Esophagus squamous epithelium (tissue), 5 donors: ENCODE measurements at regions not wholly inside any gene's neighbourhood (a gene's known extent, or its start where the extent isn't known, plus 50 kb on each side); places are given as distances from the start of the nearest gene placed in this dataset.
A peak's percentile ranks its signal among the peaks of the same experiment; 100 is the strongest.

ENCODE experiments used
- DNase-seq: peaks from one replicate; lab custom pipeline; 2025; lab: John Stamatoyannopoulos, UW
- H3K27ac ChIP-seq, 4 donors: fragments of 200-600 bp; sonication (generic); one replicate each; pipeline ENCODE4 v1.5.1; 2016 to 2019; ENCODE audit warnings: mild to moderate bottlenecking in 1 of 4
- H3K27me3 ChIP-seq, 4 donors: fragments of 200-600 bp; sonication (generic); 1 replicate in 3 of 4; 2 replicates in 1 of 4; pipeline versions ENCODE4 v1.5.1 to v1.6.0; 2017 to 2021; ENCODE audit warnings: antibody characterized with exemption in 1 of 4
- H3K36me3 ChIP-seq, 3 donors: fragments of 200-600 bp; sonication (generic); one replicate each; pipeline ENCODE4 v1.5.1; 2016 to 2019
- H3K4me1 ChIP-seq, 3 donors: fragments of 200-600 bp; sonication (generic); one replicate each; pipeline ENCODE4 v1.5.1; 2017 to 2019
- H3K4me3 ChIP-seq, 4 donors: fragments of 200-600 bp; sonication (generic); 1 replicate in 3 of 4; 2 replicates in 1 of 4; pipeline ENCODE4 v1.5.1; 2016 to 2019; ENCODE audit warnings: mild to moderate bottlenecking in 2 of 4, moderate library complexity in 1 of 4
- H3K9me3 ChIP-seq, 3 donors: fragments of 200-600 bp; sonication (generic); one replicate each; pipeline ENCODE4 v1.5.1; 2016 to 2019
- CTCF ChIP-seq, 6 experiments: fragments of 450-650 bp in 4 of 6; fragments of 200-600 bp in 2 of 6; sonication (generic) in 2 of 6; IDR thresholded peaks; one replicate each; pipeline ENCODE4 v1.5.1; 2016 to 2019; ENCODE audit warnings: antibody characterized with exemption in 6 of 6, mild to moderate bottlenecking in 4 of 6, moderate library complexity in 4 of 6
- POLR2A ChIP-seq, 4 donors: fragments of 450-650 bp; IDR thresholded peaks; one replicate each; pipeline ENCODE4 v1.6.1; 2017; ENCODE audit warnings: antibody characterized with exemption in 4 of 4, mild to moderate bottlenecking in 4 of 4, moderate library complexity in 3 of 4
- WGBS, 2 donors: methylation state at CpG; one replicate each; pipeline ENCODE4 v1.1.5; 2018; 5-methylcytosine and 5-hydroxymethylcytosine counted together
- intact Hi-C: fragments of 100-400 bp; cut with DNase I; formaldehyde crosslinking; loops from one replicate; pipeline ENCODE4 v1.15.0; 2022
- donor health status: DM: yes; HTN: yes; CAD: no.

- H3K36me3 ChIP-seq = no peaks in the 10 kb centered on the region
- H3K9me3 ChIP-seq = no peaks in the 10 kb centered on the region
- no peak for DNase-seq
- WGBS, 2 donors = 39 to 48% methylated on average over 4 of the region's 4 CpGs
- TF ChIP-seq CTCF (IDR thresholded peaks at IDR 0.05) (no peak), POLR2A (IDR thresholded peaks at IDR 0.05) (no peak)
- no peak overlapping the region for H3K27ac ChIP-seq
- no peaks in the 10 kb centered on the region for H3K27me3 ChIP-seq
- intact Hi-C loops = no loop called here
- H3K4me3 ChIP-seq = no peak overlapping the region
- H3K4me1 ChIP-seq = no peaks in the 10 kb centered on the region
These were observed 170.1 kb downstream of the PAH start for GRCh38 chr12:102746963-102747362.

- no peaks in the 10 kb centered on the region for H3K36me3 ChIP-seq
- intact Hi-C loops = no loop called here
- no peaks in the 10 kb centered on the region for H3K9me3 ChIP-seq
- no peak for TF ChIP-seq POLR2A (IDR thresholded peaks at IDR 0.05)
- TF ChIP-seq CTCF (IDR thresholded peaks at IDR 0.05) = no peak
- H3K27ac ChIP-seq = no peak overlapping the region
- no peak overlapping the region for H3K4me3 ChIP-seq
- 76% methylated on average over 7 to 8 of the region's 8 CpGs for WGBS, 2 donors
- no peaks in the 10 kb centered on the region for H3K4me1 ChIP-seq
- no peaks in the 10 kb centered on the region for H3K27me3 ChIP-seq
- DNase-seq = no peak
These were observed 171.0 kb downstream of the PAH start for GRCh38 chr12:102745971-102746600.

DNA sequence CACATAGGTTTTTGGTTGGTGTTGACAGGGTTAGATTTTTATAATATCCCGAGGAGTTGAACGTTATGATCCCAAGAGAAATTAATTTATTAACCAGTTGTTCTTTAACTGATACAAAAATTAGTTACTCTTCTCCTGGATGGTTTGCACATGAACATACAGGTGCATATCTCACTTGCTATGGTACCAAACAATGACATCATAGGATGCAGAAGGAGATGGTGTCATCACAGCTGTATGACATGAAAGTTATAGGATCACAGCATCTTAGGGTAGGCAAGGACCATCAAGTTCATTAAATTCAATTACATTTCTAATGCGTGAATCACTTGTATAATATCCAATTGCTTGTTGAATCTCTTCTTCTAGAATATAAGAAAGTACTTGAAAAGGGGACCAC is 175.8 kb downstream of the PAH start:
- Histone ChIP-seq H3K4me1 (no peaks in the 10 kb centered on the region), H3K27me3 (no peaks in the 10 kb centered on the region), H3K9me3 (no peaks in the 10 kb centered on the region), H3K27ac (no peak overlapping the region), H3K4me3 (no peak overlapping the region), H3K36me3 (no peaks in the 10 kb centered on the region)
- TF ChIP-seq CTCF (IDR thresholded peaks at IDR 0.05) (no peak), POLR2A (IDR thresholded peaks at IDR 0.05) (no peak)
- 74 to 77% methylated on average over 3 of the region's 3 CpGs for WGBS, 2 donors
- intact Hi-C loops = no loop called here
- no peak for DNase-seq

- H3K27me3 ChIP-seq = no peaks in the 10 kb centered on the region
- no peaks in the 10 kb centered on the region for H3K9me3 ChIP-seq
- H3K4me3 ChIP-seq = no peak overlapping the region
- H3K36me3 ChIP-seq = no peaks in the 10 kb centered on the region
- 15 to 25% methylated on average over 3 of the region's 3 CpGs for WGBS, 2 donors
- H3K4me1 ChIP-seq = no peaks in the 10 kb centered on the region
- intact Hi-C loops = no loop called here
- DNase-seq = no peak
- TF ChIP-seq CTCF (IDR thresholded peaks at IDR 0.05) (peak in 2 of 6 experiments; percentile 18 to 19), POLR2A (IDR thresholded peaks at IDR 0.05) (no peak)
- no peak overlapping the region for H3K27ac ChIP-seq
These were observed 176.7 kb downstream of the PAH start for GRCh38 chr12:102740141-102740955.

GRCh38 chr12:102736328-102736727 is 180.7 kb downstream of the PAH start:
- 100% methylated on average over 1 of the region's 1 CpG for WGBS, 2 donors
- no peak overlapping the region for H3K27ac ChIP-seq
- DNase-seq = no peak
- no peak overlapping the region for H3K4me3 ChIP-seq
- no peaks in the 10 kb centered on the region for H3K4me1 ChIP-seq
- no peaks in the 10 kb centered on the region for H3K36me3 ChIP-seq
- intact Hi-C loops = no loop called here
- no peak for TF ChIP-seq POLR2A (IDR thresholded peaks at IDR 0.05)
- TF ChIP-seq CTCF (IDR thresholded peaks at IDR 0.05) = no peak
- no peaks in the 10 kb centered on the region for H3K27me3 ChIP-seq
- H3K9me3 ChIP-seq = no peaks in the 10 kb centered on the region
